ENCODE measurements at regions not wholly inside any gene's neighbourhood (a gene's known extent, or its start where the extent isn't known, plus 50 kb on each side); places are given as distances from the start of the nearest gene placed in this dataset.

DNA sequence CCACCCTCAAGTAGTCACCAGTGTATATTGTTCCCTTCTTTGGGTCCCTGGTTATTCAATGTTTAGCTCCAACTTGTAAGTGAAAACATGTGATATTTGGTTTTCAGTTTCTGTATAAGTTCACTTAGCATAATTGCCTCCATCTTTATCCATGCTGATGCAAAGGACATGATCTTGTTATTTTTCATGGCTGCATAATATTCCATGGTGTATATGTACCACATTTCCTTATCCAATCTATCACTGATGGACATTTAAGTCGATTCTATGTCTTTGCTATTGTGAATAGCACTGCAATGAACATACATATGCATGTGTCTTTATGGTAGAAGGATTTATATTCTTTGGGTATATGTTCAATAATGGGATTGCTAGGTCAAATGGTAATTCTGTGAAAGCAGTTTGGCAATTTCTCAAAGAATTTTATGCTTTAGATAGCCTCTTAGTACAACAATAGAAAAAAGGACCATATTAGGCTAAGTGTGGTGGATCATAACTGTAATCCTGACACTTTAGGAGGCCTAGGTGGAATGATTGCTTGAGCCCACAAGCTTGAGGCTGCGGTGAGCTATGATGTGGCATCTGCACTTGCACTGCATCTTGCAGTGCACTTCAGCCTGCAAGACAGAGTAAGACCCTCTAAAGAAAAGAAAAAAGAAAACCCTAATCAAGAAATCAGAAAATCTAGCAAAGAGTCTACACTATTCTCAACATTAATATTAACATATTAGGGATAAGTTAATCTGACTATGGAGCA, 468.5 kb upstream of the FAT3 start:
- no peaks in the 10 kb centered on the region for H3K9me3 ChIP-seq
- DNase-seq (no peak), ATAC-seq (no peak)
- TF ChIP-seq, protein P1, sequence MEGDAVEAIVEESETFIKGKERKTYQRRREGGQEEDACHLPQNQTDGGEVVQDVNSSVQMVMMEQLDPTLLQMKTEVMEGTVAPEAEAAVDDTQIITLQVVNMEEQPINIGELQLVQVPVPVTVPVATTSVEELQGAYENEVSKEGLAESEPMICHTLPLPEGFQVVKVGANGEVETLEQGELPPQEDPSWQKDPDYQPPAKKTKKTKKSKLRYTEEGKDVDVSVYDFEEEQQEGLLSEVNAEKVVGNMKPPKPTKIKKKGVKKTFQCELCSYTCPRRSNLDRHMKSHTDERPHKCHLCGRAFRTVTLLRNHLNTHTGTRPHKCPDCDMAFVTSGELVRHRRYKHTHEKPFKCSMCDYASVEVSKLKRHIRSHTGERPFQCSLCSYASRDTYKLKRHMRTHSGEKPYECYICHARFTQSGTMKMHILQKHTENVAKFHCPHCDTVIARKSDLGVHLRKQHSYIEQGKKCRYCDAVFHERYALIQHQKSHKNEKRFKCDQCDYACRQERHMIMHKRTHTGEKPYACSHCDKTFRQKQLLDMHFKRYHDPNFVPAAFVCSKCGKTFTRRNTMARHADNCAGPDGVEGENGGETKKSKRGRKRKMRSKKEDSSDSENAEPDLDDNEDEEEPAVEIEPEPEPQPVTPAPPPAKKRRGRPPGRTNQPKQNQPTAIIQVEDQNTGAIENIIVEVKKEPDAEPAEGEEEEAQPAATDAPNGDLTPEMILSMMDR (IDR thresholded peaks at IDR 0.05 in 4 of 5, conservative IDR thresholded peaks at IDR 0.05 in 1 of 5) = no peak
- no peak for TF ChIP-seq POLR2A (IDR thresholded peaks at IDR 0.05)
- H3K27me3 ChIP-seq = no peaks in the 10 kb centered on the region
- in situ Hi-C loops (cut with MboI; ENCODE audit: low sequenced_read_pairs in 4 of 4) (no loop called here), intact Hi-C loops (cut with DNase I; ENCODE audit: low total_unique reads) (no loop called here)
- no peak overlapping the region for H3K4me3 ChIP-seq
- H3K4me1 ChIP-seq = no peaks in the 10 kb centered on the region
- H3K36me3 ChIP-seq = no peaks in the 10 kb centered on the region
- no peak overlapping the region for H3K27ac ChIP-seq

DNA sequence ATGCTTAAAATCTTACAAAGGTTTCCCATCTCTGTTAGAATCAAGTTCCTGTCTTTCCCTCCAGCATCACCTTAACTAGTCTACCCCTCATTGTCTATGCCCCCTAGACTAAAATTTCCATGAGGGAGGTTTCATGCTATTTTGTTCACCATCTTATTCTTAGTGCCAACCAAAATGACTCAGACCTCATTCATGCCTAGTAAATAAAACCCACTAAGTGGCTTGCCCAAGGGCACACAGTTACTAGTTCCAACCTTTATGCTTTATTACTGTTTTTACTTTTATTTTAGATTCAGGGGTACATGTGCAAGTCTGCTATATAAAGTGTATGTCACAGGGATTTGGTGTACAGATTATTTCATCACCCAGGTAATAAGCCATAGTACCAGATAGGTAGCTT, 469.1 kb upstream of the FAT3 start:
- Histone ChIP-seq H3K4me3 (no peak overlapping the region), H3K27ac (no peak overlapping the region), H3K4me1 (no peaks in the 10 kb centered on the region), H3K9me3 (no peaks in the 10 kb centered on the region), H3K36me3 (no peaks in the 10 kb centered on the region), H3K27me3 (no peaks in the 10 kb centered on the region)
- in situ Hi-C loops (cut with MboI; ENCODE audit: low sequenced_read_pairs in 4 of 4) (no loop called here), intact Hi-C loops (cut with DNase I; ENCODE audit: low total_unique reads) (no loop called here)
- ATAC-seq (no peak), DNase-seq (no peak)
- TF ChIP-seq, protein P1 (IDR thresholded peaks at IDR 0.05 in 4 of 5, conservative IDR thresholded peaks at IDR 0.05 in 1 of 5) = no peak
- no peak for TF ChIP-seq POLR2A (IDR thresholded peaks at IDR 0.05)

DNA sequence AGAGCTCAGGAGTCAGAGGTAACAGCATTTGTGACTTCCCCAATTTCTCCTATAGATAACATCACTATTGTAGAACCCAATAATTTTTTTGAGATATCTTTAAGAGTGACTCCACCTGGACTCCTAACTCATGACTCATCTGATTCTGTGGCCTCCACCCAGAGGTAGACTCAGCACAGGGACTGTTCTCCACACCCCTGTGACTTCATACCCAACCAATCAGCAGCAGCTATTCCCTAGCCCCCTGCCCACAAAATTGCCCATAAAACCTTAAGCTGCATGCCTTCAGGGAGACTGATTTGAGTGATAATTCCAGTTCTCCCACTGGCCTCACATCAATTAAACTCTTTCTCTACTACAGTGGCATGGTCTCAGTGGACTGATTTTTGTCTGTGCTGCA, 475.4 kb upstream of the FAT3 start:
- Histone ChIP-seq H3K4me3 (no peak overlapping the region), H3K36me3 (no peaks in the 10 kb centered on the region), H3K27ac (no peak overlapping the region), H3K9me3 (no peaks in the 10 kb centered on the region), H3K27me3 (no peaks in the 10 kb centered on the region), H3K4me1 (no peaks in the 10 kb centered on the region)
- in situ Hi-C loops (cut with MboI; ENCODE audit: low sequenced_read_pairs in 4 of 4) (no loop called here), intact Hi-C loops (cut with DNase I; ENCODE audit: low total_unique reads) (no loop called here)
- no peak for ATAC-seq
- DNase-seq = no peak
- TF ChIP-seq, protein P1 (IDR thresholded peaks at IDR 0.05 in 4 of 5, conservative IDR thresholded peaks at IDR 0.05 in 1 of 5) = no peak
- no peak for TF ChIP-seq POLR2A (IDR thresholded peaks at IDR 0.05)

DNA sequence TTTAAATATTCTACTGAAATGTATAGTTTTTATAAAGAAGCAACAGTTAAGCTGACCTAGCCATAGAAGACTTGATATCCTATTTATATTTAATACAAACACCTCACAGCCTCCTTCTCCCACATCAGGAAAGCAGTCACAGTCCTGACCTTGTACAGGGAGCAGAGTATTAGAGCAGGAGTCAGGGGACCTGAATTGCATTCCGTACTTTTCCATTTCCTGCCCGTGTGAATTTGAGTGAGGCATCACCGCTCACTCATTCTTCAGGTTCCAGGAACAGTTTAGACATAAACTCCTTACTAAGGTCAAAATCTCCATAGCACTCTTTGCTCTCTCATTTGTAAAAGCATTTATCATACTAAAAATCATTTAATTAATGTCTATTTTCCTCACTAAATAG, 482.5 kb upstream of the FAT3 start:
- no peak for DNase-seq
- in situ Hi-C loops (cut with MboI; ENCODE audit: low sequenced_read_pairs in 4 of 4) = no loop called here
- Histone ChIP-seq H3K9me3 (no peaks in the 10 kb centered on the region), H3K27ac (no peak overlapping the region), H3K36me3 (no peaks in the 10 kb centered on the region), H3K4me3 (no peak overlapping the region), H3K27me3 (no peaks in the 10 kb centered on the region), H3K4me1 (no peaks in the 10 kb centered on the region)
- ATAC-seq = no peak
- no peak for TF ChIP-seq POLR2A (IDR thresholded peaks at IDR 0.05)
- TF ChIP-seq, protein P1 (IDR thresholded peaks at IDR 0.05 in 4 of 5, conservative IDR thresholded peaks at IDR 0.05 in 1 of 5) = no peak
- intact Hi-C loops (cut with DNase I; ENCODE audit: low total_unique reads) = no loop called here

DNA sequence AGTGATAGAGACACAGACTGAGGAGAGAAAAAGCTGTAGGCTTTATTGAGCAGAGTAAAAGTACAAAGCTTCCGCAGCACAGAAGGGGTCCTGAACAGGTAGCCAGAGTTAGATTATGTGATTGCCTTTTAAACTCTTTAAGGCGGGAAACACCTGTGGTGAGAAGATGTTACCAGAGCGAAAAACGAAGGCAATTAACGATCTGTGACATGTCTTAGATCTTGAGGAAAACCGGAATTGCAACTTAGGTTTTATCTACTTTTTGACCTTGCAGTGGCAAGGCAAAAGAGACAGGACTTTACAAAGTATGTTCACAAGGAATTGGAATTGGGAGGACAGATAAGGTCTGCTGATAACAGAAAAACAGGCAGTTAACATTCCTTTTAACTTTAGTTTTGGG, 493.6 kb upstream of the FAT3 start:
- H3K4me3 ChIP-seq = no peak overlapping the region
- no peaks in the 10 kb centered on the region for H3K4me1 ChIP-seq
- TF ChIP-seq POLR2A (IDR thresholded peaks at IDR 0.05) = no peak
- TF ChIP-seq, protein P1 (IDR thresholded peaks at IDR 0.05 in 4 of 5, conservative IDR thresholded peaks at IDR 0.05 in 1 of 5) = no peak
- H3K9me3 ChIP-seq = no peaks in the 10 kb centered on the region
- H3K27me3 ChIP-seq = no peaks in the 10 kb centered on the region
- intact Hi-C loops (cut with DNase I; ENCODE audit: low total_unique reads) (no loop called here), in situ Hi-C loops (cut with MboI; ENCODE audit: low sequenced_read_pairs in 4 of 4) (no loop called here)
- DNase-seq = no peak
- no peaks in the 10 kb centered on the region for H3K36me3 ChIP-seq
- H3K27ac ChIP-seq = no peak overlapping the region
- ATAC-seq = no peak
